Posterior vena cava (tissue), 2 donors: ENCODE measurements at regions not wholly inside any gene's neighbourhood (a gene's known extent, or its start where the extent isn't known, plus 50 kb on each side); places are given as distances from the start of the nearest gene placed in this dataset.

Experiments used
- DNase-seq: peaks from one replicate; pipeline ENCODE4 v3.0.0-alpha.2; 2020; ENCODE audit warnings: low spot score
- intact Hi-C, 2 donors: fragments of 100-400 bp; cut with DNase I; formaldehyde crosslinking; loops; one replicate each; pipeline versions ENCODE4 v1.14.1 to v1.14.2; 2022 to 2023
- donor health status: DM: yes; HTN: yes; CAD: no.
- donor health status: DM: yes; HTN: yes; CAD: no.

GRCh38 chr11:11089805-11090204, 232.0 kb upstream of the ZBED5 start:
- intact Hi-C loops: no loop called here
- DNase-seq: no peak

DNA sequence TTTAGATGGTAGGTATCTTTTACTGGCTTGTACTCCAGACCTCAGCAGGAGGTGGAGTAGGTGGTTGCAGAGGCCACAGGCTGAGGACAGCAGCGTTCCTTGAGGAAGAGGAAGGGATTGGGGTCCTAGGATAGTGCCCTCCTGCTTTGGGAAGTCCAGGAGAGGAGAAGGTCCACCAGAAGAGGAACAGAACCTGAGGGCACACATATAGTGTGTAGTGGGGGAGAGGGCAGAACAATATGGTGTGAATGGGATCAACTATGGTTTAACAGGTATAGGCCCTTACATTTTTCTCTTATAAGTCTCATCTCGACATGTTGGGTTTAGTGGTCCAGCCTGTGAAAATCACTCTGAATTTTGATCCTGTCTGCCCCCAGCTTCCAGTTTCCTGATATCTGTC, 229.1 kb upstream of the ZBED5 start:
- no peak for DNase-seq

GRCh38 chr11:11085580-11085979, 227.7 kb upstream of the ZBED5 start:
- intact Hi-C loops: no loop called here
- no peak for DNase-seq

More for the DNA sequence above, 229.1 kb upstream of the ZBED5 start:
- intact Hi-C loops: no loop called here

DNA sequence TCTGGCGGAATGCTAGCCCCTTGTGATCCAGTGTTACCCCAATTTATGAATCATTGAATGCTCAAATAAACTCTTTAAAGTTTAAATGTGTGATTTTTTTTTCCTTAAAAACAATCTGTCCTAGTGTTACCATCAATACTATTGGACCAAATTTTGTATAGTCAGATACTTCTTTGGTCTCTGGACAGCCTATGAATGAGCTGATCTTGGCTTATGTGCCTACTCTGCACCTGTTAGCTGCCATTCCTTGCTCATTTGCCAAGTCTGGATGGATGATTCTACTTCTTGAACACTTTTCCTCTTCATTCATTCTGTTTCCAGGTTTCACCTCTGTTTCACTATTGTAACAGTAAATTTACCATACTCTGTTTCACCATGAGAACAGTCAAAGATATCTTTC, 226.5 kb upstream of the ZBED5 start:
- intact Hi-C loops: no loop called here
- DNase-seq: no peak

DNA sequence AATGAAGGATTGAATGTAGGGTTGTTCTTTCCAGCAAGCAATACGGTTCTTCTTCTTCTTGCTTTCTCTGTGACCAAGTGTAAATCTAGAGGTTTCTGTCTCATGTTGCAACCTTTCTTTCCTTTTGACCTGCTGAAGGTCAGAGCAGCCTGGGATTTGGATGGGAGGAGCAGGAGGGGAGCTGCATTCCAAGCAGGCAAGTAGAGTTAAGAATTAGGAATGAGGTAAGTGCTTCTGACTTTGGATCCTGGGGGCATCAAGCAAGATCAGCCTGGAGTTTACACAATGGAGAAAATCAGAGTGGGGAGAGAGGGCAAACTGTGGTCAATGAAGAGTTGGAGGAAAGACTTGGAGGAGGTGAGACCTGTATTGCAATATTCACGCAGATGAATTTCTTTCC, 225.6 kb upstream of the ZBED5 start:
- intact Hi-C loops: no loop called here
- no peak for DNase-seq

- DNase-seq: no peak
- intact Hi-C loops: no loop called here
Measured at GRCh38 chr11:11082646-11083045, 224.8 kb upstream of the ZBED5 start.

- DNase-seq: no peak
- intact Hi-C loops: no loop called here
Measured at GRCh38 chr11:11081776-11082175, 223.9 kb upstream of the ZBED5 start.

DNA sequence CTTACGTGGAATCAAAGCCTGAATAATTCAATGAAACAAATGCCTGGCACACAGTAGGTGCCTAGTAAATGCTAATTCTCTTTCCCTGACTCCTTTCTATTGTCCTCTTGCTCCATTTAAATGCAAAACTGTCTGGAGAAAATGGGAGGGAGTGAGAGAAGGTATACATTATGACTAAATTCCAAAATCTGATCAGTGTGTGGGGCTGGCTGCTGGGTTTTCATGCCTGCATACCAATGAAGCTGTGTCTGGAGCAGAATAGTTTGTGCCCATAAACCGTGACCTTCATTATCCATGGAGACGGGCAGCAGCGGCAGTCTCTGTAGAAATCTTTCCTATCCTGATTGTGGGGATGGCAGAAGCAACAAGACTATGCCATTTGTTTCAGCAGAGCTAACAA, 223.4 kb upstream of the ZBED5 start:
- no peak for DNase-seq

GRCh38 chr11:11078344-11079086, 220.7 kb upstream of the ZBED5 start:
- intact Hi-C loops: no loop called here
- no peak for DNase-seq

More for the DNA sequence above, 223.4 kb upstream of the ZBED5 start:
- intact Hi-C loops: no loop called here

GRCh38 chr11:11077898-11078297, 220.0 kb upstream of the ZBED5 start:
- DNase-seq: no peak
- intact Hi-C loops: no loop called here

- DNase-seq: no peak
- intact Hi-C loops: no loop called here
Measured at GRCh38 chr11:11076879-11077278, 219.0 kb upstream of the ZBED5 start.

DNA sequence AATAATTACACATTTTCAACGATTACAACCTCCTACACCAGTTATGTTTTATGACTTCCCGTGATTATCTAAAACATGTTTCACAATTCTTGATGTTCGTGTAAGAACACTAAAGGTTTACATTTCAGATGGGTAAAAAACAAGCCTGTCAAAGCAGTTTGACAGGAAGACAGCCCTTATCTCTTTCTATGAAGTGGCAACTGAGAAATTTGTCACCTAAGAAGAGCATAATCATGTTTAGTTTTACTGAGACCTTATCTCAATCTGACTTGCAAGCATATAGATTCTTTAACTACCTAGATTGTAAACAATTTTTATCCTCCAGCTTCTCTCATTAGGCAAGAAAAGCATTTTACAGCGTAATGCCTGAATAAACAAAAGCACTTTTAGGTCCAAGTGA, 218.4 kb upstream of the ZBED5 start:
- intact Hi-C loops: no loop called here

GRCh38 chr11:11075515-11076171, 217.8 kb upstream of the ZBED5 start:
- no peak for DNase-seq
- intact Hi-C loops: no loop called here

More for the DNA sequence above, 218.4 kb upstream of the ZBED5 start:
- no peak for DNase-seq

DNA sequence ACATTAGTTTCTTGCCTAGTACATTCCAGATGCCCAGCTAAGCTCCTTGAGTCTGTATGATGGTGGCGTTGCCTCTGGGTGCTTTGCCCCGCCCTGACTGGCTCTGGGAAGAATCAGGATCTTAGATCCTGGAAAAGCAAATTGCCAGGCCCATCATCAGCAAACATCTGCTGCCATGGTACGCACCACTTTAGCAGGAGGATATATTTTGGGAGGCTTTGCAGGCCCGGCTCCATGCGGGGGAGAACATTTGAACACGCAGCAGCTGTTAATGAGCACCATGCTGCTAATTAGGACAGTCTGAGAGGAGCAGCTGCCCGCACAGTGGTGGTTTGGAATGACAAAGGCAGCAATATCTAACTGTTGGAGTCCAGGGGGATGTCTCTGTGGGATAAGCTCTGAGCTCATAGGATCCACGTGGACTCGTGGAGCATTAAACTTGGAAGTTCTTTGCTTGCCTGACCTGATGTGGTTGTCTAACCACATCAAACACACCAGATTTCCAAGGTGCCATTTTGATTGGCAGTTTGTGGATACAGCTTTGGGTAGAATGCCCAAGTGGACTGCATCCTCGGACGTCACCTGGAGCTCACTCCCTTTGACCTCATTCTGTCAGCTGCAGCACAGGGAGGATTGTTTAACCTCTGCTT, 217.0 kb upstream of the ZBED5 start:
- intact Hi-C loops: no loop called here
- no peak for DNase-seq

DNA sequence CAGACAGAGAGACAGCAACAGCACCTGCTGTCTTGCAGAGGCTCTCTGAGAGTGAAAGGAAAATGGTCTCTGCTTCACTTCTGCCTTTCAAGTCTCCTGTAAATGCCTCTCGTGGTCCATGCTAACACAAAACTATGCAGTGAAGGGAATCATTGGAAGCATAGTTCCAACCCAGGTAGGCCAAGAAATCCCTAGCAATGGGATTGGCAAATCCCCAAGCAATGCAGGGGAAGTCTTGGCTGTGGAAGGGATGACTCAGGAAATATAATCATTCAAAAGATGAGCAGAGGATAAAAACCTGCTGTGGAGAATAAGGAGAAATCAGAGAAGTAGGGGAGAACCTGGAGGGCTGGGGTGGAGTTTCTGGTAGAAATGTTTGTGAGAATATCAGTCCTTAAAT, 216.1 kb upstream of the ZBED5 start:
- intact Hi-C loops: no loop called here
- DNase-seq: no peak

DNA sequence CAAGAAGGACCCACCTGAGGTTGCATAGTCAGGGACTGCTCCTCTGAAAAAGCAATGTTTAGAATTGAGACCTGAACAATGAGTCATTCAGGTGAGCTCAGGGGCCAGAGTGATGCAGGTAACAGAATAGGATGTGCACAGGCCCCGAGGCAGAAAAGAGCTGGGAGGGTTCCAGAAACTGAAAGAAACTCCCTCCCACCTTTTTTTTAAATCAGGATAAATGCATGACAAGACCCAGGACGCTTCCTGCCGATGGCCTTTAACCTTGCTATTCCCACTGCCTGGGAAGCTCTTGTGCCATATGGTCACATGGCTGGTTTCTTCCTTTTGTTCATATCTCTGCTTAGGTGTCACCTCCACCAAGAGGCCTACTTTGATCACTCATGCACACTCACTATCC, 214.2 kb upstream of the ZBED5 start:
- DNase-seq: no peak
- intact Hi-C loops: no loop called here

- intact Hi-C loops: no loop called here
- DNase-seq: no peak
Measured at GRCh38 chr11:11071486-11071885, 213.6 kb upstream of the ZBED5 start.

DNA sequence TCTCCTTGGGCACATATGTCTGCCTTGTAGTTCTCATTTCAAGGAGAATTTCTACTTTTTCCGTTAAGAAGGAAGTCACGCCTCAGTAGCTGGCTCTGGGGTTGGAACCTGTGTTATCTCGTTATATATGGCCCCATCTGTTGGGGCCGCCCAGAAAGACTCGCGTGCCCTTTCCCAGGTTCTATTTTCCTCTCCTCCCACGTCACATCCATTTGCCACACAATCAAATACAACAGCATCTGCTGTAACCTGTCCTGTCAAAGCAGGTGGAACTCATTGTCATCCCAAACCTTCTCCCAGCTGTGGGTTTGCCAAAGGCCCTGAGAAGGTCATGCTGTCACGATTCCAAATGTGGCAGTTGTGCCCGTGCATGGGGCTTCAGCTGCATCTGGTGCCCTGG, 213.1 kb upstream of the ZBED5 start:
- intact Hi-C loops: no loop called here
- no peak for DNase-seq

GRCh38 chr11:11069841-11070835, 212.3 kb upstream of the ZBED5 start:
- DNase-seq: no peak
- intact Hi-C loops: no loop called here

DNA sequence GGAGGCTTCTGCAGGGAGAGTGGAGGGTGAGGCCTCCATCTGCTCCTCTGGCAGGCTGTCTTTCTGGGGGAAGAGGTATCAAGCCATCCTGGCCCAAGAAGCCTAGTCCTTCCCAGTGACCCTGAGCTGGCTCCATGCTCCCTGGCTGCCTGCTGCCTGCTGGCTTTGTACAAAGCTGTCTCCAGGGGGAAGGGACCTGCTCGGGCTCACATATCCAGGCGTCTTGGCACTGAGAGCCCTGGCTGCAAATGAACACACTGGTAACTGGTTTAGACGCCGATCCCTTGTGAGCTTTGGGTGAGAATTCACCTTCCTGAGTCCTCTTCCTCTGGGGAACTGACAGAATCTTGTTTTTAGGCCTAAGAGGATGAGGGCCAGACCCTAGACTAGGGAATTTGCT, 210.3 kb upstream of the ZBED5 start:
- no peak for DNase-seq
- intact Hi-C loops: no loop called here
